Transverse colon (tissue), 4 donors: ENCODE measurements at regions not wholly inside any gene's neighbourhood (a gene's known extent, or its start where the extent isn't known, plus 50 kb on each side); places are given as distances from the start of the nearest gene placed in this dataset.

Experiments
- CTCF ChIP-seq, 5 experiments: fragments of 200-600 bp in 3 of 5; fragments of 450-650 bp in 2 of 5; sonication (generic) in 3 of 5; IDR thresholded peaks; 1 replicate in 2 of 5; 2 replicates in 3 of 5; pipeline ENCODE4 v1.5.1; 2016 to 2017; ENCODE audit warnings: antibody characterized with exemption in 5 of 5, inconsistent platforms in 3 of 5, mild to moderate bottlenecking in 2 of 5, moderate library complexity in 1 of 5
- EP300 ChIP-seq: sonication (generic); formaldehyde crosslinking; IDR thresholded peaks from one replicate; pipeline ENCODE4 v1.6.1; 2017; ENCODE audit warnings: antibody characterized with exemption, low read depth
- POLR2A ChIP-seq: fragments of 450-650 bp; IDR thresholded peaks from one replicate; pipeline ENCODE4 v1.6.1; 2016; ENCODE audit warnings: antibody characterized with exemption, mild to moderate bottlenecking, moderate library complexity
- POLR2AphosphoS5 ChIP-seq, 3 donors: sonication (generic); formaldehyde crosslinking; IDR thresholded peaks; one replicate each; pipeline ENCODE4 v1.6.1; 2016; ENCODE audit warnings: antibody characterized with exemption in 3 of 3

- TF ChIP-seq CTCF (IDR thresholded peaks at IDR 0.05) (peak in 1 of 5 experiments; percentile 9), POLR2A (no peak), POLR2AphosphoS5 (IDR thresholded peaks at IDR 0.05) (no peak), EP300 (no peak)
Observed at GRCh38 chr1:65717815-65718454, 74.8 kb upstream of the PDE4B start.
